HEK293 (cell line): ENCODE measurements at regions not wholly inside any gene's neighbourhood (a gene's known extent, or its start where the extent isn't known, plus 50 kb on each side); places are given as distances from the start of the nearest gene placed in this dataset.

Experiments used
- CTCF ChIA-PET: fragments of 350-600 bp; formaldehyde crosslinking; extraction: SDS; loops from one replicate; lab custom pipeline; 2021; ENCODE audit warnings: antibody characterized with exemption; lab: Yijun Ruan, JAX
- POLR2A ChIA-PET: fragments of 300-600 bp; formaldehyde crosslinking; extraction: SDS; loops from one replicate; lab custom pipeline; 2020; ENCODE audit warnings: antibody characterized with exemption, inconsistent platforms; lab: Yijun Ruan, JAX
- H3K27ac ChIP-seq: fragments of 200-500 bp; sonication (Bioruptor generic); 2 replicates; pipeline ENCODE4 v1.5.1; 2014; ENCODE audit warnings: low read depth, low read length, control low read depth, inconsistent platforms; ENCODE audit errors: extremely low read depth
- H3K36me3 ChIP-seq, 2 experiments: fragments of 200-500 bp in 1 of 2; sonication (Bioruptor generic) in 1 of 2; 1 replicate in 1 of 2; 2 replicates in 1 of 2; pipeline ENCODE4 v1.5.1; 2014 to 2017; ENCODE audit warnings: inconsistent platforms in 2 of 2, low read length in 2 of 2; ENCODE audit not compliant: control insufficient read depth in 2 of 2, insufficient read depth in 1 of 2
- H3K4me1 ChIP-seq: fragments of 200-500 bp; sonication (Bioruptor generic); 2 replicates; pipeline ENCODE4 v1.5.1; 2014; ENCODE audit warnings: mild to moderate bottlenecking, low read length, inconsistent platforms; ENCODE audit not compliant: control insufficient read depth, insufficient read depth
- H3K4me3 ChIP-seq: 2 replicates; pipeline ENCODE4 v1.5.1; 2011; ENCODE audit warnings: low read depth, mild to moderate bottlenecking, control low read depth, low read length, moderate library complexity
- H3K9me3 ChIP-seq: fragments of 200-500 bp; sonication (Bioruptor generic); 2 replicates; pipeline ENCODE4 v1.5.1; 2014; ENCODE audit warnings: low read depth, low read length, inconsistent platforms; ENCODE audit not compliant: control insufficient read depth, insufficient read depth
- AEBP2 ChIP-seq: fragments of 450-650 bp; formaldehyde crosslinking; IDR thresholded peaks from 2 replicates; pipeline ENCODE4 v1.5.1; 2016; ENCODE audit warnings: missing biosample characterization, missing genetic modification characterization, borderline replicate concordance
- BCL6B ChIP-seq: fragments of 450-650 bp; formaldehyde crosslinking; IDR thresholded peaks from 2 replicates; pipeline ENCODE4 v1.5.1; 2017; ENCODE audit warnings: missing biosample characterization, missing genetic modification characterization
- KLF8 ChIP-seq: fragments of 450-650 bp; formaldehyde crosslinking; IDR thresholded peaks from 2 replicates; pipeline ENCODE4 v1.5.1; 2016; ENCODE audit warnings: missing biosample characterization, missing genetic modification characterization
- YY1 ChIP-seq: fragments of 450-650 bp; formaldehyde crosslinking; IDR thresholded peaks from 2 replicates; pipeline ENCODE4 v1.5.1; 2018; ENCODE audit warnings: missing biosample characterization, missing genetic modification characterization
- ZBTB17 ChIP-seq: fragments of 450-650 bp; formaldehyde crosslinking; IDR thresholded peaks from 2 replicates; pipeline ENCODE4 v1.5.1; 2016; ENCODE audit warnings: missing biosample characterization, missing genetic modification characterization
- ZBTB44 ChIP-seq: fragments of 450-650 bp; IDR thresholded peaks from 2 replicates; pipeline ENCODE4 v1.5.1; 2018; ENCODE audit warnings: missing biosample characterization, mild to moderate bottlenecking, missing genetic modification characterization
- ZBTB48 ChIP-seq: fragments of 450-650 bp; formaldehyde crosslinking; IDR thresholded peaks from 2 replicates; pipeline ENCODE4 v1.5.1; 2016; ENCODE audit warnings: missing biosample characterization, missing genetic modification characterization
- ZEB2 ChIP-seq: fragments of 450-650 bp; formaldehyde crosslinking; IDR thresholded peaks from 2 replicates; pipeline ENCODE4 v1.5.1; 2016; ENCODE audit warnings: missing biosample characterization, missing genetic modification characterization
- ZNF121 ChIP-seq: fragments of 450-650 bp; formaldehyde crosslinking; IDR thresholded peaks from 2 replicates; pipeline ENCODE4 v1.5.1; 2016; ENCODE audit warnings: missing biosample characterization, missing genetic modification characterization
- ZNF133 ChIP-seq: fragments of 450-650 bp; formaldehyde crosslinking; IDR thresholded peaks from 2 replicates; pipeline ENCODE4 v1.5.1; 2016; ENCODE audit warnings: missing biosample characterization, missing genetic modification characterization
- ZNF211 ChIP-seq: fragments of 450-650 bp; formaldehyde crosslinking; IDR thresholded peaks from 2 replicates; pipeline ENCODE4 v1.5.1; 2016; ENCODE audit warnings: low read depth, missing biosample characterization, missing genetic modification characterization
- ZNF302 ChIP-seq: fragments of 450-650 bp; formaldehyde crosslinking; IDR thresholded peaks from 2 replicates; pipeline ENCODE4 v1.5.1; 2016; ENCODE audit warnings: missing biosample characterization, missing genetic modification characterization, low read depth
- ZNF311 ChIP-seq: fragments of 450-650 bp; formaldehyde crosslinking; IDR thresholded peaks from 2 replicates; pipeline ENCODE4 v1.5.1; 2017; ENCODE audit warnings: missing biosample characterization, missing genetic modification characterization, borderline replicate concordance
- ZNF394 ChIP-seq: fragments of 450-650 bp; formaldehyde crosslinking; IDR thresholded peaks from 2 replicates; pipeline ENCODE4 v1.5.1; 2016; ENCODE audit warnings: missing biosample characterization, missing genetic modification characterization, mild to moderate bottlenecking, moderate library complexity, borderline replicate concordance
- ZNF544 ChIP-seq: fragments of 450-650 bp; formaldehyde crosslinking; IDR thresholded peaks from 2 replicates; pipeline ENCODE4 v1.5.0; 2017; ENCODE audit warnings: missing biosample characterization, missing genetic modification characterization
- ZNF561 ChIP-seq: fragments of 450-650 bp; IDR thresholded peaks from 2 replicates; pipeline ENCODE4 v1.5.1; 2018; ENCODE audit warnings: missing biosample characterization, missing genetic modification characterization, borderline replicate concordance
- ZNF580 ChIP-seq: fragments of 450-650 bp; formaldehyde crosslinking; IDR thresholded peaks from 2 replicates; pipeline ENCODE4 v1.5.1; 2016; ENCODE audit warnings: missing biosample characterization, missing genetic modification characterization
- ZNF707 ChIP-seq: fragments of 450-650 bp; formaldehyde crosslinking; IDR thresholded peaks from 2 replicates; pipeline ENCODE4 v1.5.1; 2016; ENCODE audit warnings: missing biosample characterization, missing genetic modification characterization
- ZNF768 ChIP-seq: fragments of 450-650 bp; formaldehyde crosslinking; IDR thresholded peaks from 2 replicates; pipeline ENCODE4 v1.5.1; 2018; ENCODE audit warnings: missing biosample characterization, mild to moderate bottlenecking, missing genetic modification characterization
- ZNF791 ChIP-seq: fragments of 450-650 bp; formaldehyde crosslinking; IDR thresholded peaks from 2 replicates; pipeline ENCODE4 v1.5.1; 2016; ENCODE audit warnings: missing biosample characterization, missing genetic modification characterization
- ZXDB ChIP-seq: fragments of 450-650 bp; formaldehyde crosslinking; IDR thresholded peaks from 2 replicates; pipeline ENCODE4 v1.5.1; 2016; ENCODE audit warnings: missing biosample characterization, missing genetic modification characterization
- TF ChIP-seq, protein P1 (sequence below): fragments of 450-650 bp; formaldehyde crosslinking; IDR thresholded peaks from 2 replicates; pipeline ENCODE4; 2016; ENCODE audit warnings: missing biosample characterization, missing genetic modification characterization

DNA sequence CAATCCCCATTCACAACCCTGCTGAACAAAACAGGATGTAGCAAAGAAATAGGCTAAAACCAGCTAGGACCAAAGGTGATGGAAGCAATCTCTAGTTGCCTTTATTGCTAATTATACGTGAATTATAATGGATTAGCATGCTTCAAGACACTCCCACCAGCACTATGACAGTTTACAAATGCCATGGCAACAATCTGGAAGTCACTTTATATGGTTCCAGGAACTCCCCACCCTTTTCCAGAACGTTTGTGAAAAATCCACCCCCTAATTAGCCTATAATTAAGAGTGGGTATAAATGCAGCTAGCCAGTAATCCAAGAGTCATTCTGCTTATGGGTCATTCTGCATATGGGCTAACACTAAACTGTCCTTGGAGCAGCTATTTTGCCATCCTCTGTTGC, 328.7 kb downstream of the FLRT2 start:
- CTCF ChIA-PET: no interaction called here
- no peaks in the 10 kb centered on the region for H3K9me3 ChIP-seq
- no peak overlapping the region for H3K4me3 ChIP-seq
- TF ChIP-seq ZNF302 (tag by site-specific recombination): no peak
- TF ChIP-seq ZNF707 (tag by site-specific recombination): no peak
- no peak for TF ChIP-seq ZBTB48
- no peak for TF ChIP-seq ZBTB17 (tag by site-specific recombination)
- TF ChIP-seq ZNF561 (tag by site-specific recombination): no peak
- no peak for TF ChIP-seq ZNF768 (tag by site-specific recombination)
- TF ChIP-seq ZXDB (tag by site-specific recombination): no peak
- H3K36me3 ChIP-seq: no peaks in the 10 kb centered on the region
- POLR2A ChIA-PET: no interaction called here
- H3K4me1 ChIP-seq: no peaks in the 10 kb centered on the region
- H3K27ac ChIP-seq: no peak overlapping the region

- POLR2A ChIA-PET: no interaction called here
- Histone ChIP-seq H3K36me3 (no peaks in the 10 kb centered on the region), H3K27ac (no peak overlapping the region), H3K4me3 (no peak overlapping the region), H3K9me3 (no peaks in the 10 kb centered on the region), H3K4me1 (no peaks in the 10 kb centered on the region)
- CTCF ChIA-PET: no interaction called here
- TF ChIP-seq ZBTB44 (tag by site-specific recombination): no peak
- TF ChIP-seq BCL6B: no peak
- TF ChIP-seq ZNF791 (tag by site-specific recombination): no peak
- TF ChIP-seq ZNF121: no peak
- no peak for TF ChIP-seq YY1 (tag by site-specific recombination)
These were observed 326.5 kb downstream of the FLRT2 start for GRCh38 chr14:85856430-85856829.

- ChIA-PET POLR2A (no interaction called here), CTCF (interaction anchor here (1.7 kb wide), 1 partner anchor 17 kb away, joined by 3 read pairs; no protein-coding TSS in a partner anchor)
- H3K4me1 ChIP-seq: no peaks in the 10 kb centered on the region
- no peak overlapping the region for H3K4me3 ChIP-seq
- no peaks in the 10 kb centered on the region for H3K36me3 ChIP-seq
- no peaks in the 10 kb centered on the region for H3K9me3 ChIP-seq
- no peak for TF ChIP-seq ZBTB44 (tag by site-specific recombination)
- no peak for TF ChIP-seq ZNF133 (tag by site-specific recombination)
- TF ChIP-seq ZNF544 (tag by site-specific recombination): no peak
- TF ChIP-seq ZNF707 (tag by site-specific recombination): no peak
- TF ChIP-seq ZNF211 (tag by site-specific recombination): no peak
- H3K27ac ChIP-seq: no peak overlapping the region
These were observed 324.1 kb downstream of the FLRT2 start for GRCh38 chr14:85853996-85854526.

DNA sequence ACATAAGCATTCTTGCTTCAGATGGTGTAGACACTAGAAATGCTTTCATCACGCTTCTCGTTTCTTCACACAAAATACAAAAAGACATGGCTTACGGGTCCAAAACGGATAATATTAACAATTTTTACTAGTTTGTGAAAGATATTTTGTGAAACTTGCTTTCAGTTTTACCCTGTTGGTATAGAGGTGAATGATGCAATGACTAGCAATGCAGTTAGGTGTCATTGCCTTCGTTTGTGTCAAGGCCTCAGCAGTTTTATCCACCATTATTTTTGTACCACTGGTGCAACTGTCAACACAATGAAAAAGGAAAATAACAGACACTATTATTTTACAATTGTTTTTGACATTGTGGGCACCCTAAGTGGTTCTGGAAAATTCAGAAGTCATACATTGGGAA, 323.0 kb downstream of the FLRT2 start:
- Histone ChIP-seq H3K4me1 (no peaks in the 10 kb centered on the region), H3K36me3 (no peaks in the 10 kb centered on the region), H3K4me3 (no peak overlapping the region), H3K27ac (no peak overlapping the region), H3K9me3 (no peaks in the 10 kb centered on the region)
- POLR2A ChIA-PET: no interaction called here
- CTCF ChIA-PET: no interaction called here
- TF ChIP-seq ZNF580: no peak
- TF ChIP-seq, protein P1, sequence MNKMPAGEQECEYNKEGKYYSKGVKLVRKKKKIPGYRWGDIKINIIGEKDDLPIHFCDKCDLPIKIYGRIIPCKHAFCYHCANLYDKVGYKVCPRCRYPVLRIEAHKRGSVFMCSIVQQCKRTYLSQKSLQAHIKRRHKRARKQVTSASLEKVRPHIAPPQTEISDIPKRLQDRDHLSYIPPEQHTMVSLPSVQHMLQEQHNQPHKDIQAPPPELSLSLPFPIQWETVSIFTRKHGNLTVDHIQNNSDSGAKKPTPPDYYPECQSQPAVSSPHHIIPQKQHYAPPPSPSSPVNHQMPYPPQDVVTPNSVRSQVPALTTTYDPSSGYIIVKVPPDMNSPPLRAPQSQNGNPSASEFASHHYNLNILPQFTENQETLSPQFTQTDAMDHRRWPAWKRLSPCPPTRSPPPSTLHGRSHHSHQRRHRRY (tag by site-specific recombination): no peak
- TF ChIP-seq ZNF311 (tag by site-specific recombination): no peak
- no peak for TF ChIP-seq ZEB2 (tag by site-specific recombination)
- no peak for TF ChIP-seq ZNF394 (tag by site-specific recombination)
- TF ChIP-seq AEBP2: no peak
- TF ChIP-seq KLF8 (tag by site-specific recombination): no peak
